HG03354 (cell line): ENCODE measurements at regions not wholly inside any gene's neighbourhood (a gene's known extent, or its start where the extent isn't known, plus 50 kb on each side); places are given as distances from the start of the nearest gene placed in this dataset.

ENCODE experiments used
- ATAC-seq: cut with Tn5 transposase; IDR thresholded peaks from one replicate; pipeline ENCODE4 v1.9.1; 2021; ENCODE audit warnings: mild to moderate bottlenecking; ENCODE audit not compliant: unreplicated experiment, poor library complexity, severe bottlenecking

DNA sequence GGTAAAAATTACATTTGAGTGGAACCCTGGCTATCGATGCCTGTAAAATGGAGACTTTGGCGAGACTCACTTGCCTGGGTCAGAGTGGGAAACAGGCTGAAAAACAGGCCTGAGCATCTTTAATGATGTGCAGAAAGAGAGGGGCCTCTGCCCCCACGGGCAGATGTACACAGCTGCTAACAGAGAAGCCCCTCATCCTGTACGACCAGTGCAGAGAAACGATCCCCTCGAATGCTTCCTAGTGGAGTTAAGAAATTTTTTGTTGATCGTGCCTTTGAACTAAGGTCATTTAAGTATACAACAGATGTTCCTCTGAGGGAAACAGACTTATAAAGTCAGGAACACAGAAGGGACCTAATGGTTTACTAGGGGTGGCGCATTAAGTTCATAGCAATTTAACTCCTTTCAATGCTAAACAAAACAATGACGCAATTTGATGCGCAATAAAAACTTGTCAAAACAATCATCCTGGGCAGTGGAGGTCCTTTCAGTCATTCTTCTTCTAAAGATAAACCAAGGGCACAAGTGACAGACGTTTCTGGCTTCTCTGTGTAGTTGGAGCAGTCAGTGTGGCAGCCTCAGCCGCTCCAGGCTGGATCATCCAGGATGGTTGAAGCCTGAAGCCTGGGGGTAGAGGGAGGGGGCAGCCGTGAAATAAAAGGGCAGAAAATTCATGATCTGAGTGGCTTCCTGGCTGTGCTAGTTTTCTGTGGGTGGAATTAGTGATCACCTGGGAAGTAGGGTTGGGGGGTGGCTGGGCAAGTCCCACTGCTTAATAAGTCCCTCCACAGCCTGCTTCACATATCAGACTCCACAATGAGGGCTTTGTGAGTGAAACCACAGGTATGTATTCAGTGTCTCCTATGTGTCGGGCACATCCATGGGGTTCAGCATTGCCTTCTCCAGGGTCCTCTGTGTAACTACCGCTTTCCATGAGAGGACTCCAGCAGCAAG is 50.8 kb upstream of the MRPS22 start:
- no peak for ATAC-seq

DNA sequence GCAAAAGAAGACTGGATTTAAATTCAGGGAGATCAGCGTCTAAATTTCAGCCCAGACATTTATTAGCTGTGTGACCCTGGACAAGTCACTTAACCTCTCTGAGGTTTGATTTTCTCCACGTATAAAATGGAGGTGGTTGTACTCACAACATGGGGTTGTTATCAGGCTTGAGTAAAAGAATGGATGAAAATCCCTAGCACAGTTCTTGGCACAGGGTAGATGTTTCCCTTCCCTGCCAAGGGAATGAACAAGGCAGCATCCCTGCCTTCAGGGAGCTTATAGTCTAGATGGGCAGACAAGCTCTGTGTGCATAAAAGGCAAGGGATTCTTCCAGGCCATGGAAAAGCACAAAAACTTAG is 50.2 kb upstream of the MRPS22 start:
- no peak for ATAC-seq
